ENCODE measurements at regions not wholly inside any gene's neighbourhood (a gene's known extent, or its start where the extent isn't known, plus 50 kb on each side); places are given as distances from the start of the nearest gene placed in this dataset.

- Histone ChIP-seq H3K9me1 (ENCODE audit: control insufficient read depth, extremely low read depth, insufficient read depth, low read length) (no peaks in the 10 kb centered on the region), H4K20me1 (ENCODE audit: control insufficient read depth, extremely low read depth, insufficient read depth, low read length) (no peaks in the 10 kb centered on the region), H3K27me3 (ENCODE audit: control insufficient read depth, extremely low read depth, insufficient read depth, low read length) (peaks cover 56% of the 10 kb centered on the region), H3K79me2 (ENCODE audit: control insufficient read depth, insufficient read depth, low read length) (no peaks in the 10 kb centered on the region), H2AFZ (ENCODE audit: control insufficient read depth, low read length) (no peak overlapping the region), H3K27ac (ENCODE audit: control insufficient read depth, insufficient read depth, low read length) (no peak overlapping the region), H3K9me3 (ENCODE audit: control insufficient read depth, low read depth, low read length) (peaks cover 10% of the 10 kb centered on the region), H3K4me3 (ENCODE audit: control insufficient read depth in 2 of 3, extremely low read depth in 1 of 3, insufficient read depth in 2 of 3, low read depth in 1 of 3, low read length in 3 of 3) (no peak overlapping the region), H3K9ac (ENCODE audit: control insufficient read depth, extremely low read depth, insufficient read depth, low read length) (no peak overlapping the region), H3K36me3 (ENCODE audit: control insufficient read depth in 2 of 2, extremely low read depth in 1 of 2, insufficient read depth in 2 of 2, low read length in 2 of 2) (no peaks in the 10 kb centered on the region), H3K4me1 (ENCODE audit: control insufficient read depth, extremely low read depth, insufficient read depth, low read length) (no peaks in the 10 kb centered on the region), H3K4me2 (ENCODE audit: control insufficient read depth, extremely low read depth, insufficient read depth, low read depth, low read length) (no peak overlapping the region)
- dilution Hi-C loops (cut with MboI; ENCODE audit: extremely low pct_ligation_motif_present, low sequenced_read_pairs), result no loop called here
- DNase-seq (ENCODE audit: low read depth, low spot score) (no peak), FAIRE-seq (no peak)
- TF ChIP-seq EZH2 (IDR thresholded peaks at IDR 0.05; ENCODE audit: low read length) (no peak), CTCF (optimal IDR thresholded peaks at IDR 0.05 in 1 of 3, IDR thresholded peaks at IDR 0.05 in 1 of 3, conservative IDR thresholded peaks at IDR 0.05 in 1 of 3; ENCODE audit: extremely low read depth in 1 of 3, insufficient read depth in 2 of 3, low read length in 3 of 3) (no peak)
Observed at GRCh38 chr12:132397934-132398385, 68.6 kb upstream of the GALNT9 start.

- H3K4me1 ChIP-seq (ENCODE audit: control insufficient read depth, extremely low read depth, insufficient read depth, low read length), result no peaks in the 10 kb centered on the region
- H3K9ac ChIP-seq (ENCODE audit: control insufficient read depth, extremely low read depth, insufficient read depth, low read length), result no peak overlapping the region
- H4K20me1 ChIP-seq (ENCODE audit: control insufficient read depth, extremely low read depth, insufficient read depth, low read length), result no peaks in the 10 kb centered on the region
- peaks cover 10% of the 10 kb centered on the region for H3K9me3 ChIP-seq (ENCODE audit: control insufficient read depth, low read depth, low read length)
- H3K36me3 ChIP-seq (ENCODE audit: control insufficient read depth in 2 of 2, extremely low read depth in 1 of 2, insufficient read depth in 2 of 2, low read length in 2 of 2), result no peaks in the 10 kb centered on the region
- H3K79me2 ChIP-seq (ENCODE audit: control insufficient read depth, insufficient read depth, low read length), result no peaks in the 10 kb centered on the region
- no peaks in the 10 kb centered on the region for H3K9me1 ChIP-seq (ENCODE audit: control insufficient read depth, extremely low read depth, insufficient read depth, low read length)
- peaks cover 56% of the 10 kb centered on the region for H3K27me3 ChIP-seq (ENCODE audit: control insufficient read depth, extremely low read depth, insufficient read depth, low read length)
- no peak overlapping the region for H3K27ac ChIP-seq (ENCODE audit: control insufficient read depth, insufficient read depth, low read length)
- H3K4me3 ChIP-seq (ENCODE audit: control insufficient read depth in 2 of 3, extremely low read depth in 1 of 3, insufficient read depth in 2 of 3, low read depth in 1 of 3, low read length in 3 of 3), result no peak overlapping the region
- DNase-seq (ENCODE audit: low read depth, low spot score) (no peak), FAIRE-seq (no peak)
- TF ChIP-seq CTCF (optimal IDR thresholded peaks at IDR 0.05 in 1 of 3, IDR thresholded peaks at IDR 0.05 in 1 of 3, conservative IDR thresholded peaks at IDR 0.05 in 1 of 3; ENCODE audit: extremely low read depth in 1 of 3, insufficient read depth in 2 of 3, low read length in 3 of 3) (no peak), EZH2 (IDR thresholded peaks at IDR 0.05; ENCODE audit: low read length) (no peak)
- no peak overlapping the region for H3K4me2 ChIP-seq (ENCODE audit: control insufficient read depth, extremely low read depth, insufficient read depth, low read depth, low read length)
- no peak overlapping the region for H2AFZ ChIP-seq (ENCODE audit: control insufficient read depth, low read length)
- dilution Hi-C loops (cut with MboI; ENCODE audit: extremely low pct_ligation_motif_present, low sequenced_read_pairs), result no loop called here
Observed at GRCh38 chr12:132397152-132397933, 68.0 kb upstream of the GALNT9 start.

Data from keratinocyte (primary cell).